GM21723 (cell line): ENCODE measurements at regions not wholly inside any gene's neighbourhood (a gene's known extent, or its start where the extent isn't known, plus 50 kb on each side); places are given as distances from the start of the nearest gene placed in this dataset.

Experiments used
- ATAC-seq: cut with Tn5 transposase; IDR thresholded peaks from one replicate; pipeline ENCODE4 v1.9.1; 2021; ENCODE audit warnings: mild to moderate bottlenecking, moderate library complexity; ENCODE audit not compliant: unreplicated experiment

DNA sequence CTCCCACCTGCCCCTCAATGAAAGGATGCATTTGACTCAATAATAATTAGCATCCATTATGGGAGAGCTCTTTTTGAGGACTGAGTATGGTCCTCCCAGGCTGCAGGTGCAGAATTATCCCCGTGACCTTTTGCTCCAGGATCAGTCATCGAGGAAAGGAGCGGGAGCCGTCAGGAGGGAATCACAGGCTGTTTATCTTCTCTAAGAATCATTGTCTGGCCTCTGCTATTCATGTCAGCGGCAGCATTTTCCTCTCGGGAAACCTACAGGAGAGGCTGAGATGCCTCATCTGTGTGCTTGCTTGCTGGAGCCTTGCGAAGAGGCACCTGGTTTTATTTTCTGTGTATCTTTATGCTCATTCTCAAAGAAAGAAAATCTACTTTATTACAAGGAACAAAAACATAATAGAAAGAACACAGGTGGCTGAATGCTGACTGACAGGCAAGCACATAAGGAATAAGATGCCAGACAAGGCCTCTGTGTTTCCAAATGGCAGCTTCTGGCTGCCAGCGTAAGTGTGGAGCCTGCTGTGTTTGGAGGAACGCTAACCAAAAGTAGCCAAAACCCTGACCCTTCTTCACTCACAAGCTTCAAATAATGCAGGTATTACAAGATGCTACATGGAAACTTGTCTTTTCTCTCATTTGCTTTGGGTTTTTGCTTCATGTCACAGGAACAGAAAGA is 539.1 kb upstream of the MARCKS start:
- ATAC-seq, result no peak

DNA sequence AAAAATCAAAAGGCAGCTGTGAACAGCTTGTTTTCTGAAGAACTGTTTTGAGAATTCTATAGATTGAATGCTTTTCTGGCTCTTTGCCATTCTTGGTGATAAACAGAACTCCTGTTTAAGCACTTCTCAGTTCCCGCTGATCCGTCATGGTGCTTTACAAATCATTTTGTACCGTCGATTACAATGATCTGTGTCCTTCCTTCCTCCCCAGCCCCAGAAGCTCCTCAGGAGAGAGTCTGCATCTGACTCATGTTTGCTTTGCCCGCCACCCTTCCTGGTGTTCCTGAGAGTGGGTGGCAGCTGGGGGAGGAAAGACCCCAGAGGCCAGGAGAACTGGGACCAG is 538.6 kb upstream of the MARCKS start:
- no peak for ATAC-seq

DNA sequence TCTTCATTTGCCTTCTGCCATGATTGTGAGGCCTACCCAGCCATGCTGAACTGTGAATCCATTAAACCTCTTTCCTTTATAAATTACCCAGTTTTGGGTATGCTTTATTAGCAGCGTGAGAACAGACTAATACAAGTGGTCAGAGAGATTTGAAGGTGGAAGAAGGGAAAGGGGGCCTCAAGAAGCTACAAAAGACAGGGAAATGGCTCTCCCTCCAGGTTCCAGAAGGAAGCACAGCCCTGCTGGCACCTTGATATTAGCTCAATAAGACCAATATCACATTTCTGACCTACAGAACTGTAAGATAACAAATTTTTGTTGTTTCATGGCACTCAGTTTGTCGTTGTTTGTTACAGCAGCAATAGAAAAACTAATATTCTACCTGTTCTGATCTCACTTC is 536.5 kb upstream of the MARCKS start:
- ATAC-seq, result no peak

DNA sequence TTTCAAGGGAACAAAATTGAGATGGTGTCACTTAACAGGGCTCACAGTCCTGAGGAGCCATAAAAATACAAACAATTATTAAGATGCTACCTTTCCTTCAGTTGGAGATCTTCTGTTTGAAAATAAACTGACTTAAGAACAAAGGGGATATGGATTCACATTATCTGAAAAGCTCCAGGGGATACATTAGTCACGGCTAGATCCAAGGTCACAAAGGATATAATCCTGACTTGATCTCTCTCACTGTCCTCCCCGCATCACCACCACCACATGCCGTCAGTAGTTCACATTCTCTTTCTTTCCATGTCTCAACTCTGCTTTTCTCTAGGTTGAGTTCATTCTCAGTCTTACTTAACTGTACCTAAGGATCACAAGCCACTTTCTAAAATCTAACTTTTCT is 530.4 kb upstream of the MARCKS start:
- ATAC-seq, result no peak

DNA sequence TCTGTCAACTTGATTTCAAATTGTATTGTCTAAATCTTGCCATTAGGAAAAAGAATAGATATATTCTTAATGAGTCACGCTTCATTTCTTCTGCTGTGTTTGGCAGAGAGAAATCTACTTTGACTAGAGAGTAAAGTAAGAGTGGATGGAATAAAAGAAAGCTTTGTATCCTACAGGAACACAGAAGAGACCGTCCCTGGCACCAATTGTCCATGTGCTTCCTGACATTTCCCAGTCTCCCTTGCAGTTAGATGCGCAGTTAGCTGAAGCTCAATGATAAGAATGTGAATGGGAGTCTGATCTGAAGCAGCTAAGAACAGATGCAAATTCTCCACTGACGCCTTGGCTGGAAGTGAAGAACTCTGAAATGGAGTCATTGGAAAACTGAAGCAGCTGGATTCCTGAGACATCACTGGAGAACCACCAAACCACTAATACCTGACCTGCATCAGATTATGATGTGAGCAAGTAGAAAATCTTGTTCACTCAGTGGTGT is 528.2 kb upstream of the MARCKS start:
- ATAC-seq, result no peak

DNA sequence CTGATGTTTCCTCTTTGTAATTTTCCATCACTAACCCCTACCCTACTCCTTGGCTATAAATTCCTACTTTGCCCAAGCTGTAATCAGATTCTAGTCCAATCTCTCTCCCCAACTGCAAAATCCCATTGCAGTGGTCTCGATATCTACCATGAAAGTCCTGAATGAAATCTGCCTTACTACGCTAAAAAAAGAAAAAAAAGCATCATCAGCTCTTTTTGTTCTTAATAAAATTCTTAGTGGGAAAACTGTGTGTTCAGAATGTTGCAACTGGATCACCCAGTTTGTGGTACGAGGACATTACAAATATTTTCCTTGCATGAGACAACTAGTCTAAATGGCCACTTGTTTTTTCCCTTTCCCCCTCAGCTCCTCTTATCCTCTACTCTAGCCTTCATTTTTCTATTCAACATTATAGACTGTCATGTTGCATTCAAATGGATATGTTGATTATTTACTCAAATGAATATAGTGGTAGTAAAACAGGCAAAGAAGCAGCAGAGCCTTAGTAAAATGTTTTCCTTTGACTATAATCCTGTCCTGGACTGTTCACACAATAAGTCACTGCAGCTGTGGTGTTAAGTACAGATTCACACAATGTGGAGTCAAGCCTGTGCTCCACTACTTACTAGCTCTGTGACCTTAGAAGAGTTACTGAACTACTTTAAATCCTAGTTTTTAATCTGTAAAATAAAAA is 527.1 kb upstream of the MARCKS start:
- ATAC-seq, result no peak

DNA sequence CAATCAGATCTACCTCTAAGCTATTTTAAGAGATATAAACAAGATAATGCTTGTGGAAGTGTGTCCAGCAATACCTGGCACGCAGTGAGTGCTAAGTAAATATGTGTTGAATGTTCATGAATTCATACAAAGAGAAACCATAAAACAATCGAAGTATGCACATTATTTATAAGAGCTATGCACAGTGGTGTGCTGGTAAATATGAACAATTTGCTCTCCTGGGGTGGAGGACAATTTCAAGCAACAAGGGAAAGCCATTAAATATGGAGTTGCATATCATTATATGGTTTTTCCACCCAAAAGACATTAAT is 526.6 kb upstream of the MARCKS start:
- no peak for ATAC-seq

DNA sequence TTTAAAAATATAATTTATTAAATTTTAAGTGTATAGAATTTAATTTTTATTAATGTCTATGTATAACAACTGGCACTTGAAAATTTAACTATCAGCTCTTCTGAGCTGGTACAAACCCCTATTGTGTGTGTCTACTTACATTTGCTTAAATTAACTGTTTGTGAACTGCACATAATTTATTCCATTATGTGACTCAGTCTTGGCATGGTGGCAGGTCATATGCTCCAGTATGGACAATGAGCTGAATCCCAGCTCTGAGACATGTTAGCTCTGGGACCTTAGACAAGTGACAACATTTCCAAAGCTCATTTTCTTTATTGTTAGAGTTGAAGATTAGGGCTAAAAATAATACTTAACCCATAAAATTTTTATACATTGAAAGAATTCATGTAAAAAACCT is 526.1 kb upstream of the MARCKS start:
- no peak for ATAC-seq

DNA sequence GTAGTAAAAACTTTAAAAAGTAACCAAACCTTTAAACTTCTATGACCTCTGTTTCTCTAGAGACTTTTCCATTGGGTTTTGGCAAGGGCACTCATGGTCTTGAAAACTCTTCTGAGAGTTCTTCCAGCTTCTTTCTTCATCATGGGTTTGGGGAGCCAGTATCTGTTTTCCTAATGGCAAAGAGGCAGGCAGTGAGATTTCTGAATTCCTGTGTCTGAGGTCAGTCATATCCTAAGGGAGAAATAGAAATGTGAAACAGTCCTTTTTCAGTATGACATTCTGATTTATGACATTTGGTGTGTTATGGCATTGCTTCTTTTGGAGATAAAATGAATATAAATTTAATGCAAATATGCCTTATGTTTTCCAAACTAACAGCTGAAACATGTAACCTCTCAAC is 518.5 kb upstream of the MARCKS start:
- no peak for ATAC-seq

DNA sequence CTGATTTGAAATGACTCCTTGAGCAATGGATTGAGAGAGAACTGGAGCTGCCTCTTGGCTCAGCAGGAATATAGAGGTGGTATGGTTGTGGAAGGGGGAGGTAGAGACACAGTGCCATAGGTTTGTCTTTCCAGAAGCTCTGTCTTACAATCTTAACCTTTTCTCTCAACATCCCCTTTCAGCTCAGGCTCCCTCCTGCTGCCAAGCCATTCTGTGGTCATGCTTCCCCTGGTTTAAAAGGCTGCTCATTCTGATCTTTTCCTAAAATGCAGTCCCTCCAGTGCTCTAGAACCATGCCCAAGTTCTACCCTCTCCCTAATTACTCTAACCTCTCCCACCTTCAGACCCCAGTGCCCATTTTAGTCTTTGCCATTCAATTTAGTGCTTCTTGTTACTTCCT is 517.9 kb upstream of the MARCKS start:
- no peak for ATAC-seq

DNA sequence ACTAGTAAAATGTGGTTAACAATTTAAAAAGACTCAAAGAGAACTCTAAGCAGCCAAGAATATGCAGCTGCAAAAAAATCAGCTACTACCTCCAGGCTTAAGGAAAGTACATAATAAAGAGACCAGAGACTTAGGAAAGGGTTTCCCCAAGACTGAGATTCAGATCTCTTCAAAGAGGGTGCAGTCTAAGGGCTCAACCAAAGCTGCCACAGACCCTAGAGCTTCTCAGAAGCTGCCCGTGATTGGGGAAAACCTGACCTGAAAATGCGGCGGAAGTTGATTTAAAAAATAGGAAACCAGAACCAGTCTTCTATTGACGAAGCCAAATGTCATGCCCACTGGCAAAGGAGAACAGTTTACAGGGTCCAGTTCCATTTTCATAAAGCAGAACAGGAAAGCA is 516.8 kb upstream of the MARCKS start:
- no peak for ATAC-seq

DNA sequence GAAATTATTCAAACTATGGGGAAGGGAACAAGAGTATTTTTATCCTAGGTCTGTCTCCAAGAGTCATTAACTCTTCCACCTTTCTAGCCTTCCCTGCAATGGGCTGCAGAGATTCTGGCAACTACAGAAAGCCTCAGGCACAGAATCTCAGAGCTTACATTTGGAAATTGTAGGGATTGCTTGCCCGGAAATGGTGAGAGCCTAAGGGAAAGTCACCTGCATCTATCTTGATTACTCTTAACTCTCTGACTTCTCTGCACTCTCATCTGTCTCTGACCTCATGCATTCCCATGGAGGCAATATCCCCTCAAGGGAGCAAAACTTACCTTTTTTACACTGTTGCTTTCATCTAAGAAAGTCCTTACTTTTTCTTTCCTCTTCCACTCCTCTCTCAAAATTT is 513.2 kb upstream of the MARCKS start:
- ATAC-seq, result no peak

DNA sequence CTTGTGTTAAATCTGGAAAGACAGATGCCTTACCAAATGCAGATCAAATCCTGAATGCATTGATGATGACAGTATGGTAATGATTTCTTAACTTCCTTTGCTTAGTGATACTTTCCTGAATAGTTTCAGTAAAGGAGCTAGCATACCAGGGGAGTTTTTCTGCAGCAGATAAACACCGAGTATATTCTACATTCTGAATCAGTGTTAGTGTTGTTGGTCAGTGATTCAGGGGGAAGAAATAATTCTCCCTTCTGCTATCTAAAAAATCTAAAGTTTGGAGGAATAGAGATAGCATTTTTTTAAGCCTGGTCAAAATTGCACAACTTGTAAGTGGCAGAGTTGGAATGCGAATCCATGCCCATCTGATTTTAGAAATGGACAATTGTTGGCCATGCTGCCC is 512.2 kb upstream of the MARCKS start:
- no peak for ATAC-seq

DNA sequence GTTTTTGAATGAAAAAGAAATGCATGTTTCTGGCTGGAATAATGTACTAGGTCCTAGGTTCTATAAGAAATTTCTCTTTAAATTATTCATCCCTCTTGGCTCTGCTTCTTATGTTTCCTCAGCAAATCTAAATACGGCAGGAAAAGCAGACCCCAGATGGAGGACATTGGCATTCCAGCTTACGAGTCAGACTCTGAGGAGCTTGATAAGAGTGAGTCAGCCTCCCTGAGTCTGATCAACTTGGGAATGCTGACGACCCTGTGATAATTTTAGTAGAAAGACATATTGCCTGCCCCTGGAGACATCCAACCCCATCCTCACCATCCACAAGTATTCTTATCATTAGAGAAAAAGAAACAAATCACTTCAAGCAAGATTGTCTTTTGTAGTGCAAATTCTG is 509.7 kb upstream of the MARCKS start:
- ATAC-seq, result no peak

DNA sequence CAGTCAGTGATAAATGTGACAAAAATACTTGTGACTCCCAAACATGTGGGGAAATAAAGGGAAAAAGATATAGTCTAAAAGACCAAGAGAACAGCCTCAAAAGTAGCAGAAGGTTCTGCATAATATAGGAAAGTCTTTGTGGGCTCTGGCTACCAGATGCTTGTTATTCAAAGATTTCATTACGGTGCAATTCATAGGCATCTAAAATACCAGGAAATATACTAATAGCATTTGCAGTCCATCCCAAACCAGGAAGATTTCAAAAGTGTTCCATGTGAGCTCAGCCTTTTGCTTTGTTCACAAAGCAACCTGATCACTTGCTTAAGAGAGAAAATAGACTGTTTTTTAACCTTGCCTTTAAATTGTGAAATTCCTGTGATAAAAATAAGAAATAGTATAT is 506.7 kb upstream of the MARCKS start:
- ATAC-seq, result no peak

DNA sequence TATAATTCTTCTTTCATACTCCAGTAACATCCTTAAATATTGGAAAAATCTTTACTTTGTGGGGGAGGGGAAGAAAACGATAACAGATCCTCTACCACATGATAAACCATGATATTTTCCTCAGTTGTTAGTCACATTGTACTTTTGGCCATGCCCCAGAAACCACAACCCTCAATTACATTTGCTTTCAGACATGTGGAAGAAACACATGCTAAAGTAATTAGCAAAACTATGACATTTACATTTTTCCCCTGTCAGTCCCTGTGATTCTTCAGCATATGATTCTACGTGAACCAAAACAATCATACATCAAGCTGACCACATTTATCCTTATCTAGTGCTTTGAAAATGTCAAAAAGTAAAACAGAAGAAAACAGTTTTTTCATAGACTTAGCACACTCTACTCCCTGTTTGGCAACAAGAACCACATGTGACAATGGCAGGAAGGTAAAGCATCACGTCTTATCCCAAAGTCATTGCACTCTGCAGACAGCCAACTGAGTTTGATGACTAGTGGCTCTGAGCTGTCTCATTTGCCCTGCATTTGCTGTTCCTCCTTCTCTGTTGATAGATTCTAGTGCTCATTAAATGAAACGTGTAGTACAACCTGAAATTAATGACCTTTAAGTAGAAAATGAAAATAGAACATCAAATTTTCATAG is 505.8 kb upstream of the MARCKS start:
- no peak for ATAC-seq

DNA sequence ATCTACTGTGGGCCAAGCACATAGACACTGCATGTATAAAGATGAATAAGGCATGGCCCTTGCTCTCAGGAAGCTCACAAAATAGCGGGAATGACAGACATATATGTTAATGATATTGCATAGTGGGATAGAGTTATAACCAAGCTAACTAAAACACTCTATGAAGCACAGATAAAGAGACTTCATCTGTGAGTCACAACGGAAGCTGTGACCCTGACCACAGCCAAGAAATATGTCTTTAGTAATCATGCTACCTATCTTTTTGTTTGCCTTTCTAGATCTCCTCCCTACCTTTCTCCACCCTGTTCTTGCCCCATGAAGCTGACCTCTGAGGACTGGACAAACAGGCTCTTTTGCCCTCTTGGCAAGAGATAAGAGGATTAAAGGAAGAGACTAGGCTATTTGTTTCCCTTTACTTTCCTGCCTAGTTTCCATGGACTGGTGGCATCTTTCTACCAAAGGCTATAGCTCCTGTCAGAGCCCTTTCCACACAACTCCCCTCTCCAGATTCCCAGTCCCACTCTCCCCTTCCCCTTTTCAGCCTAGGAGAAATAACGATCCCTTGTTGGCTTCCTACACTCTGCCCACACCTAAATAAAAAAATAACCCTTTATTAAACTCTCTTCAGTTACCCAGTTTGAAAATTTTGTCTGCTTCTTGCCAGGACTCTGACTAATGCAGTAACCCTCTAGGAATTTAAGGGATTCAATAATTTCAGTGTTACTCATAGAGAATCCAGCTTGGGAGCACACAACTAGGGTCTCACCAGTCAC is 504.9 kb upstream of the MARCKS start:
- ATAC-seq, result no peak

DNA sequence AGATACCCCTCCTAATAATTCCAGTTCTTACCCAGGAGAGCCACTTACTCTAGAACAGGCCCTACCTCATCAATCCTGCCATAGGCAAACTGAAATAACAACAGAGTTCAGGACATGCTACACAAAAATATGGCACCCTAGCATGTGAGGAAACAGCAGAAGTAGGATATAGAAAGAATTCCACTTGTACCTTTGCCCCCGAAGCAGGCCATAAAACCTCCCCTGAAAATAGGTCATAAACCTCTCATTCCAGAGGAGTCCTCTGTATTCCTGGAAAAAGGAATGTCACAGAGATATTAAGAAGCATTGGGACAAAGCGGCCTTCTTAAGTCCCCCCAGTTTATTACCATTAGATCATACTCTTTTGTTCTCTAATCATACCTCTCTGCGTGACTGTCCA is 504.3 kb upstream of the MARCKS start:
- no peak for ATAC-seq

DNA sequence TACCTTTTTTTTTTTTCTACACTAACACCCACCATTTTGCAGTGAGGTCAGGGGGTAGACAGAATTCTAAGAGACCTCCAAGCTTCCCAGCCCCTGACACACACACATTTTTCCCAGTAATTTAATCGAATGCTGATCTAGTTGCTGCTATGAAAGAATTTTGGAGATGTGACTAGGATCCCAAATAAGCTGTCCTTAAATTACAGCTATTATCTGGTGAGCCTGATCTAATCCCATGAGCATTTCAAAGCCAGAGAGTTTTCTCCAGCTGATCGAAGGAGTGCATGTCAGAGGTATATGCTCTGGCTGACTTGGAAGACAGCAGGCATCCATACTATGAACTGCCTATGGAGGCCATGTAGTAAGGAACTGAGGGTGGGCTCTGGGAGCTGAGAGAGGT is 503.8 kb upstream of the MARCKS start:
- no peak for ATAC-seq

DNA sequence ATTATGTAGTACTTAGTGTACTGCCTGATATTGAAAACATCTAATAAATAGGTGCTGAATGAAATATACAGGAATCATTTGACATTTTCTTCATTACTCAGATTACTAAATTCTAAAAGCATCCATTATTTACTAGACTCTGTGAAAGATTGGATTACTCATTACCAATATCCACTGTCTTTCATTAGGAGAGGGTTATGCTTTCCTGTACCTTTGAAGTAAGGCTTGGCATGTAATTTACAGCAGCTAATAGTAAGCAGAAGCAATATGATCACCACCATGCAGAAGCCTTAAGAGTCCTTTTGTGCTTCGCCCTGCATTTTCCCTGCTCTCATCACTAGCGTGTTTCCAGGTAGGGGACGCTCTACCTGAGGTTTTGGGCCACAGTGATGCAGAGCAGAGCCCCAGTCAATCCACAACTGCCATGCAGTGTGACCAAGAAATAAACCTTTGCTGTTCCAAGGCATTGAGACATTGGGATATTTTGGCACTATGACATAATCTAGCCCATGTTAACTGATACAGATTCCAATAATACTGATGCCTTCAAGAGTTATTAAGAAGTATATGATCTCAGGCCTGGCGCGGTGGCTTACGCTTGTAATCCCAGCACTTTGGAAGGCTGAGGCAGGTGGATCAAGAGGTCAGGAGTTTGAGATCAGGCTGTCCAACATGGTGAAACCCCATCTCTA is 502.8 kb upstream of the MARCKS start:
- no peak for ATAC-seq

DNA sequence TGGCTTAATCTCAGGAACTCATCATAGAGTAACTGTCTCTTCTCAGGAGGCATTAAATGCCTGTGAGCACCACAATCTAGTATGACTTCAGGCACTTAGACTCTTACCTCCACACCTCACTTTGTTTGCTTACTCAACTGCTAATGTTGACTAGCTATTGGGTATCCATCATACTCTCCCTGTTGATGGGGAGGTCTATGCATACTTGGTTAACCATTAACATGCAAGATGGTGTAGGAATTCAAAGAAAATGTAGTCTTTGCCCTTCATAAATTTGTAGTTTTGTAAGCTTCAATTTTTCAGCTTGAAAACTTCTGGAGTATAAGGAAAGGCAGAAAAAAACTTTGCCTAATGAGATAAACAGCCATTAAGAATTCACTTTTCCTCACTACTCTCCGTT is 501.0 kb upstream of the MARCKS start:
- no peak for ATAC-seq
